ENCODE measurements at regions not wholly inside any gene's neighbourhood (a gene's known extent, or its start where the extent isn't known, plus 50 kb on each side); places are given as distances from the start of the nearest gene placed in this dataset.
A peak's percentile ranks its signal among the peaks of the same experiment; 100 is the strongest.

DNA sequence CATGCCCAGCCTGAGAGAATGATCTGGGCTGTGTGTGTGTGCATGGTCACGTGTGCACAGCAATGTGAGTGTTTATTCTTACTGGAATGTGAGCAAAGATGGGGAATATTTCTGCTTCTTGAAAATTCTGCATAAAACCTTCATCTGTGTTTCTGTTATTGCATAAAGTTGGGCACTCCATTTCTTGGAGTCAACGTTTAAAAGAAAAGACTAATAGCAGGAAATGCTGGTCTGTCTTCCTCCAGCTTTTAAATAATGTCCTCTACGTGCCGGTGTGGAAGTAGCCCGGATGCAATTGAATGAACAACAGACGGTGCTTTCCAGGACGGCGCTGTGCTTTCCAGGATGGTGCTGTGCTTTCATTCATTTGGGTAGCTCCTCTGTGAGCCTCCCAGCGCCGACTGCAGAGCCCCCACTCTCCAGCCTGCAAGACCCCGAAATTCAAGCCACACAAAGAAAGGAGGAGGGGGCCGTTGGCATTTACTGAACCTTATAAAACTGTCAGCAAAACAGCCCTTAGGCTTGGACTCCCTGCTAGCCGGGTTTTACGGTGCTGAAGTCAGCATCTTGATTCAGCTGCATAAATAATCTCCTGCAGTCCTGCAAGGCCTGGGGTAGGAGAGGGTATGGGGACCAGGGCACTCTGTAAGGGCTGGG, 158.2 kb upstream of the PRKCQ start:
- Histone ChIP-seq H3K4me3 (peak overlapping the region in 10 of 12 donors; percentile 14 to 54 (median 38)), H3K4me1 (peaks cover 0 to 14% (median 0%) of the 10 kb centered on the region in 12 donors), H3K9me3 (no peaks in the 10 kb centered on the region), H3K27me3 (peaks cover 0 to 4% (median 0%) of the 10 kb centered on the region in 9 donors), H3K36me3 (no peaks in the 10 kb centered on the region), H3K27ac (no peak overlapping the region)
- DNase-seq (no peak), ATAC-seq (peak; percentile 27 to 53 (median 42))
- TF ChIP-seq, protein P1, sequence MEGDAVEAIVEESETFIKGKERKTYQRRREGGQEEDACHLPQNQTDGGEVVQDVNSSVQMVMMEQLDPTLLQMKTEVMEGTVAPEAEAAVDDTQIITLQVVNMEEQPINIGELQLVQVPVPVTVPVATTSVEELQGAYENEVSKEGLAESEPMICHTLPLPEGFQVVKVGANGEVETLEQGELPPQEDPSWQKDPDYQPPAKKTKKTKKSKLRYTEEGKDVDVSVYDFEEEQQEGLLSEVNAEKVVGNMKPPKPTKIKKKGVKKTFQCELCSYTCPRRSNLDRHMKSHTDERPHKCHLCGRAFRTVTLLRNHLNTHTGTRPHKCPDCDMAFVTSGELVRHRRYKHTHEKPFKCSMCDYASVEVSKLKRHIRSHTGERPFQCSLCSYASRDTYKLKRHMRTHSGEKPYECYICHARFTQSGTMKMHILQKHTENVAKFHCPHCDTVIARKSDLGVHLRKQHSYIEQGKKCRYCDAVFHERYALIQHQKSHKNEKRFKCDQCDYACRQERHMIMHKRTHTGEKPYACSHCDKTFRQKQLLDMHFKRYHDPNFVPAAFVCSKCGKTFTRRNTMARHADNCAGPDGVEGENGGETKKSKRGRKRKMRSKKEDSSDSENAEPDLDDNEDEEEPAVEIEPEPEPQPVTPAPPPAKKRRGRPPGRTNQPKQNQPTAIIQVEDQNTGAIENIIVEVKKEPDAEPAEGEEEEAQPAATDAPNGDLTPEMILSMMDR (IDR thresholded peaks at IDR 0.05): no peak
- intact Hi-C loops (cut with DNase I): no loop called here
- 22 to 32% (median 24%) methylated on average over 12 to 14 of the region's 14 CpGs for WGBS, 4 donors

DNA sequence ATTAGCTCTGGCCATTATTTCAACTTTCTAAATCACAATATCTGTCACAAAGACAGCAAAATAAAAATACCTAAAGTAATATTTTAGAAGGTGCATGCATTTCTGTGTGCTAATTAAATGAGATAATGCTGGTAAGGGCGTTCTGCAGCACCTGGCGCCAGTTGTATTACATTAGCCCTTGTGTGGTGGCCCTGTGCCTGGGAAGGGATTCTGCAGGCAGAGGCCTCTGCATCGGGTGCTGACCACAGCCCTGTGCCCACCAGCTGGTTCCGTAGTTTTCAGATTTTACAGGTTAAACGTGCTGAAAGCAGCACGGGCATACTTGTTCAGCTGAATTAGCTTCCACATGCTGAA, 157.7 kb upstream of the PRKCQ start:
- DNase-seq: no peak
- ATAC-seq: peak in 2 of 4 donors; percentile 13 to 42
- Histone ChIP-seq H3K4me1 (peaks cover 0 to 14% (median 0%) of the 10 kb centered on the region in 12 donors), H3K9me3 (no peaks in the 10 kb centered on the region), H3K4me3 (peak overlapping the region in 10 of 12 donors; percentile 14 to 54 (median 38)), H3K27me3 (peaks cover 0 to 4% (median 0%) of the 10 kb centered on the region in 9 donors), H3K36me3 (no peaks in the 10 kb centered on the region), H3K27ac (peak overlapping the region in 2 of 12 donors; percentile 9 to 28)
- intact Hi-C loops (cut with DNase I): no loop called here
- whole genome bisulfite sequencing, 4 donors: 61 to 80% (median 70%) methylated on average over 6 of the region's 6 CpGs
- TF ChIP-seq, protein P1 (IDR thresholded peaks at IDR 0.05): no peak
- TF ChIP-seq POLR2A (IDR thresholded peaks at IDR 0.05): no peak

DNA sequence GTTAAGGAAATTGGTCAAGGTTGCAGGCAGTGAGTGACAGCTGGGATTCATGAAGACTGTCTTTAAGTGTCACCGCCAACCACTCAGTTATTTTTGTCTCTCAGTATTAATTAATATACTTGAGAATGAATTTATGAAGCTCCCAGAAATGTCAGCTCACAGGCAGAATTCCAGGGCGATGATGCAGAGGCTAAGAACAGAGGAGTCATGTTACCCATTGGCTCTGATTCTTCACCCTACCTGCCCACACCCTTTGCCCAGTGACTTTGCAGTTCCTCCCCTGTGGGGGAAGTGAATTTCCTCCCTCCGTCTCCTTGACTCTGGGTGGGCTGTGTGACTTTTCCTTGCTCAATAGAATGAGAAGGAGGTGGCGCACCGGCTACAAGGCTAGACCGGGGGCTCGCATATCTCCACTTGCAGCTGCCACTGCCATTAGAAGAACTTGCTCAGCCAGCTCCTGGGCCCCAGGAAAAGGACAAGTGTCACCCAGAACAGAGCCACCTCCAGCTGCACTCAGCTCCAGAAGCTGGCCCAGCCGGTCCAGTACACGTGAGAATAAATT, 157.1 kb upstream of the PRKCQ start:
- 57 to 74% (median 67%) methylated on average over 9 of the region's 9 CpGs for WGBS, 4 donors
- Histone ChIP-seq H3K4me1 (peaks cover 0 to 14% (median 0%) of the 10 kb centered on the region in 12 donors), H3K36me3 (no peaks in the 10 kb centered on the region), H3K27ac (peak overlapping the region in 4 of 12 donors; percentile 9 to 52 (median 28)), H3K4me3 (peak overlapping the region in 10 of 12 donors; percentile 14 to 54 (median 38)), H3K27me3 (peaks cover 0 to 4% (median 0%) of the 10 kb centered on the region in 9 donors), H3K9me3 (no peaks in the 10 kb centered on the region)
- TF ChIP-seq POLR2A (IDR thresholded peaks at IDR 0.05): no peak
- TF ChIP-seq, protein P1 (IDR thresholded peaks at IDR 0.05): no peak
- ATAC-seq (peak; percentile 56 to 85 (median 76)), DNase-seq (peak in 2 of 5 donors; percentile 23 to 38)
- intact Hi-C loops (cut with DNase I): no loop called here

DNA sequence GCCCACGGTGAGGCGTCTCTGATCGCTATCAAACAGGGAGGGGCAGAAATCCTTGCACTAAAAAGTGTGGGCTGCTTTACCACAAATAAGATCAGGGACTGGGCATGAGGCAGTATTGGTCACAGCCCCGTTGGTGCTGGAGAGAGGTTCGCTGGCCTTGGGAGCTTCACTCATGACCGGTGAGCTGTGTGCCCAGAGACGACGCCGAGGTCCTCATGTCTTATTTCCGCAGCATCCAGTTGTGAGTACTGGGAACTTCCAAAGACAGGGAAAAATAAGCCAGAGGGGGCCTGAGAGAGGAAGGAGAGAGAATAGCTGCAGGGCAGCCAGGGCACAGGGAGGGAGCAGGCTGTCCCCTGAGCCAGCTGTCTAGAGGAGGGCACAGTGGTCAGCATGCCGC, 154.2 kb upstream of the PRKCQ start:
- Histone ChIP-seq H3K27ac (no peak overlapping the region), H3K4me1 (peaks cover 0 to 10% (median 0%) of the 10 kb centered on the region in 12 donors)
- no peak for TF ChIP-seq POLR2A (IDR thresholded peaks at IDR 0.05)
- TF ChIP-seq, protein P1 (IDR thresholded peaks at IDR 0.05): no peak

More for the DNA sequence above, 154.2 kb upstream of the PRKCQ start:
- DNase-seq (no peak), ATAC-seq (no peak)
- peaks cover 0 to 18% (median 0%) of the 10 kb centered on the region in 9 donors for H3K27me3 ChIP-seq
- no peaks in the 10 kb centered on the region for H3K36me3 ChIP-seq
- intact Hi-C loops (cut with DNase I): no loop called here
- WGBS, 4 donors: 73 to 82% (median 79%) methylated on average over 11 of the region's 11 CpGs
- no peaks in the 10 kb centered on the region for H3K9me3 ChIP-seq
- no peak overlapping the region for H3K4me3 ChIP-seq
